ENCODE measurements at regions not wholly inside any gene's neighbourhood (a gene's known extent, or its start where the extent isn't known, plus 50 kb on each side); places are given as distances from the start of the nearest gene placed in this dataset.

DNA sequence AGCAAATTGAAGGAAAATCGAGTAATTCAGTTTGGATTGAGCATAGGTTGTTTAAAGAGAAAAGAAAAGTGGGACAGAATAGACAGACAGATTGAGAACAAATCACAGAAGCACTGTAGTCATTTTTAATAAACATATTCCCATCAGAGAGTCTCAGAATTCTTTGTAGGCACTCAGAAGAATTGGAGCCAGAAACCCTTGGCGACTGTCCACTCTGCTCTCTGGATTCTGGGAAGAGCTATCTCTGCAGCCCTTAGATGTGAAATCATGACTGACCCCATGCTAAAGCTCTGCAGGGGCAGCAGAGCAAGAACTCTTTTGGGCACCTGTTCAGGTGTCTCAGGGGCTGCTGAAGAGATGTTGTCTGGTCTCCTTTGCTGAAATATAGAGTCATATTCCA lies 223.7 kb upstream of the KIRREL3 start:
- DNase-seq (ENCODE audit: low read depth): no peak
- H3K4me3 ChIP-seq (ENCODE audit: low read depth, low read length): no peak overlapping the region
- TF ChIP-seq CTCF (IDR thresholded peaks at IDR 0.05; ENCODE audit: insufficient read depth, low read length): no peak

DNA sequence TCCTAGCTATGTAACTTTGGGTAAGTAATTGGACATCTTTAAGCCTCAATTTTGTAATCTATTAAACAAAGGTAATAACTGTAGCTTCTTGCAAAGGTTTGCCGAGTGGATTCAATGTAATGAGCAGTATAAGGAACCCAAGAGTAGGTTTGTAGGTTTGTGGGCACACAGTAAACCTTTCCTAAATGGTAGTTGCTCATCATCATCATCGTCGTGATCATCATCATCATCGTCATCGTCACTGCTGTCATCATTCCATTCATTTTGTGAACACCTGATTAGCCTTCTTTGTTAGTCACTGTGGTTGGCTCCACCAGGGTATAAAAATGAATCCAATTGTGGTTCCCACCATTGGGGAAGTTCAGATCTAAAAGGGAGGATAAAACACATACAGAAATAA lies 223.1 kb upstream of the KIRREL3 start:
- DNase-seq (ENCODE audit: low read depth): no peak
- no peak overlapping the region for H3K4me3 ChIP-seq (ENCODE audit: low read depth, low read length)
- TF ChIP-seq CTCF (IDR thresholded peaks at IDR 0.05; ENCODE audit: insufficient read depth, low read length): no peak

DNA sequence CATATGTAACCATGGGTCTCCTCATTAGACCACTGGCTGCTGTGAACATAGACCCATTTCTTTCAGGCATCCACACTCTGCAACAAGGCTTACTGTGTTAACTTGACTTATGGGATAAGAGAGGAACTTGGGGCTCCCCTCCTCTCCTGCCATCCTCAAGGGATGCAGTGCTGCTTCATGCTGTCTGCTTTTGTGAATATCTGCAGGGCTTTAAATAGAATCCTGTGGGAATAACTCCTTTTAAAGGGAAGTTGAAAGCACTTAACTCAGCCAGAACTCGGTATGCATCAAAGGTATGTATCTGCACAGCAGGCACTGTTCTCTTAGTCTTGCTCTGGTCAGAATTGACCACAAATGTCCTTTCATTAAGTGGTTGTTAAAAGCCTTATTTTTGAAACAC lies 222.5 kb upstream of the KIRREL3 start:
- H3K4me3 ChIP-seq (ENCODE audit: low read depth, low read length): no peak overlapping the region
- no peak for DNase-seq (ENCODE audit: low read depth)
- TF ChIP-seq CTCF (IDR thresholded peaks at IDR 0.05; ENCODE audit: insufficient read depth, low read length): no peak

DNA sequence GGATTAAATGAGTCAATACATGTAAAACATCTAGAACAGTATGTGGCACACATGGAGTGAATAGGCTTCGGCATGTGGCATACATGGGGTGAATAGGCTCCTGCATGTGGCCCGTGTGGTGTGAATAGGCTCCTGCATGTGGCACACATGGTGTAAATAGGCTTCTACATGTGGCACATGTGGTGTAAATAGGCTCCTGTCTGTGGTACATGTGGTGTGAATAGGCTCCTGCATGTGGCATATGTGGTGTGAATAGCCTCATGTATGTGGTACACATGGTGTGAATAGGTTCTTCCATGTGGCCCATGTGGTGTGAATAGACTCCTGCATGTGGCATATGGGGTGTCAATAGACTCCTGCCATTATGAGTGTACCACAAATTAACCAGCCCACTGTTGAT lies 219.1 kb upstream of the KIRREL3 start:
- DNase-seq (ENCODE audit: low read depth): no peak
- H3K4me3 ChIP-seq (ENCODE audit: low read depth, low read length): no peak overlapping the region
- TF ChIP-seq CTCF (IDR thresholded peaks at IDR 0.05; ENCODE audit: insufficient read depth, low read length): no peak

DNA sequence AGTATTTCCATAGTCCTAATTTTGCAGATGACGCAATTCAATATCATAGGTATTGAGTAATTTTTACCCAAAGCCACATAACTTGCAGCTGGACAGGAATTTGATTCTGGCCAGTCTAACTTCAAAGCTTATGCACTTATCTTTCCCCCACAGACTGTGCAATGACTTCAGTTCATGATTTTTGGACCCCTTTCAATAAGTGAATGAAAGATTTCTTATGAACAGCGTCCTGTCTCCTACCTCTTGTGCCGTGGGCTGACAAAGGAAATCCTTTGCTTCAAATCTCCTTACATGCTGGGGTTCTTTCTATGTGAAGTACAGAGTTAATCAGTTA lies 217.7 kb upstream of the KIRREL3 start:
- DNase-seq (ENCODE audit: low read depth): no peak
- no peak overlapping the region for H3K4me3 ChIP-seq (ENCODE audit: low read depth, low read length)
- no peak for TF ChIP-seq CTCF (IDR thresholded peaks at IDR 0.05; ENCODE audit: insufficient read depth, low read length)

DNA sequence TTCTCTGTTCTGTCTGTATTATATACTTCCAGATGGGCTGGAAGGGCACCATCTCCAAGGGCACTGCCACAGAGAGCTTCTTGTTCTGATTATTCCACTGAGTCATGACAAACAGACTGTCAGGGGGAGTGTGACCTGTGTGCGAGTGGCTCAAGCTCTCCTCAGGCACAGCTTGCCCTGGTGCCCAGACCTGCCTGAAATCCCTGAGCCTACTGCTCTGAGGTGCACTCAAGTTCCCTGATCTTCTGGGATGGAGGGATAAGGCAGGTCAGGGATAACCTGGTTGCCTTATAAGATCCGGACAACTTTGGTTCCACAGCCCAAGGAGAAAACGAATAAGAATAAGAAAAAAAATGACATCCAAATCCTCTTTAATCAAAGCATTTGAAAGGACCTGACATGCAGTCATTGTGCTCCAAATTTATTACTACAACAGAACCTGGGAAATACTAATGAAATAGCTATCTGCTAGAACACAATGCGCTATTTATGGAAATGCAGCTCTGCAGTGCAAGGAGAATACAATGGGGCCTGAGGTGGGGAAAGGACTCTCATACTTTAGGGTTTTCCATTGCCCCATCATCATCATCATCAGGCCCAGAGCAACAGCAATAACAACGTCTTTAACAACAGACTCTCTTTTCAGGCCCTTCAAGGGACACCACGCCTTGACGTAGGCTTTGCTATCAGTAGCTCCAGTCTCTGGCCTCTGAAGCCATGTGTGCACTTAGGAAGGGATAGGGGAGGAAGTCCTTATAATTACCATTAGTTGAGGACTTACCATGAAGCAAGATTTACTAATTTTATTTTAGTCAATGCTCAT lies 217.1 kb upstream of the KIRREL3 start:
- DNase-seq (ENCODE audit: low read depth): no peak
- no peak for TF ChIP-seq CTCF (IDR thresholded peaks at IDR 0.05; ENCODE audit: insufficient read depth, low read length)
- H3K4me3 ChIP-seq (ENCODE audit: low read depth, low read length): no peak overlapping the region

- no peak for DNase-seq (ENCODE audit: low read depth)
- H3K4me3 ChIP-seq (ENCODE audit: low read depth, low read length): no peak overlapping the region
- no peak for TF ChIP-seq CTCF (IDR thresholded peaks at IDR 0.05; ENCODE audit: insufficient read depth, low read length)
These were observed 205.2 kb upstream of the KIRREL3 start for GRCh38 chr11:127205688-127206217.

Data from fibroblast of the aortic adventitia (primary cell).